ENCODE measurements at regions not wholly inside any gene's neighbourhood (a gene's known extent, or its start where the extent isn't known, plus 50 kb on each side); places are given as distances from the start of the nearest gene placed in this dataset.

- TF ChIP-seq, protein P1, sequence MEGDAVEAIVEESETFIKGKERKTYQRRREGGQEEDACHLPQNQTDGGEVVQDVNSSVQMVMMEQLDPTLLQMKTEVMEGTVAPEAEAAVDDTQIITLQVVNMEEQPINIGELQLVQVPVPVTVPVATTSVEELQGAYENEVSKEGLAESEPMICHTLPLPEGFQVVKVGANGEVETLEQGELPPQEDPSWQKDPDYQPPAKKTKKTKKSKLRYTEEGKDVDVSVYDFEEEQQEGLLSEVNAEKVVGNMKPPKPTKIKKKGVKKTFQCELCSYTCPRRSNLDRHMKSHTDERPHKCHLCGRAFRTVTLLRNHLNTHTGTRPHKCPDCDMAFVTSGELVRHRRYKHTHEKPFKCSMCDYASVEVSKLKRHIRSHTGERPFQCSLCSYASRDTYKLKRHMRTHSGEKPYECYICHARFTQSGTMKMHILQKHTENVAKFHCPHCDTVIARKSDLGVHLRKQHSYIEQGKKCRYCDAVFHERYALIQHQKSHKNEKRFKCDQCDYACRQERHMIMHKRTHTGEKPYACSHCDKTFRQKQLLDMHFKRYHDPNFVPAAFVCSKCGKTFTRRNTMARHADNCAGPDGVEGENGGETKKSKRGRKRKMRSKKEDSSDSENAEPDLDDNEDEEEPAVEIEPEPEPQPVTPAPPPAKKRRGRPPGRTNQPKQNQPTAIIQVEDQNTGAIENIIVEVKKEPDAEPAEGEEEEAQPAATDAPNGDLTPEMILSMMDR (IDR thresholded peaks at IDR 0.05), result no peak
- TF ChIP-seq POLR2A (IDR thresholded peaks at IDR 0.05), result no peak
- no peak for TF ChIP-seq EP300 (IDR thresholded peaks at IDR 0.05)
Observed at GRCh38 chr4:151605215-151605614, 155.6 kb downstream of the GATB start.

All from suprapubic skin (tissue), 3 donors.